Caco-2 (cell line): ENCODE measurements at regions not wholly inside any gene's neighbourhood (a gene's known extent, or its start where the extent isn't known, plus 50 kb on each side); places are given as distances from the start of the nearest gene placed in this dataset.

Experiments used
- BruUV-seq: library from RNA; stranded (reverse); fragments of 400-500 nt; replicated peaks from 2 replicates; lab custom pipeline; 2021; lab: Mats Ljungman, UMichigan
- CTCF ChIA-PET: fragments of 300-600 bp; sonication (Branson Sonifier 250); formaldehyde crosslinking; loops from one replicate; lab custom pipeline; 2022; ENCODE audit warnings: antibody characterized with exemption; lab: Charles Lee
- POLR2A ChIA-PET: fragments of 300-600 bp; sonication (Branson Sonifier 250); formaldehyde crosslinking; loops from one replicate; lab custom pipeline; 2022; ENCODE audit warnings: antibody characterized with exemption; lab: Charles Lee
- DNase-seq, 2 experiments: peaks; one replicate each; pipeline versions ENCODE4 v3.0.0 to v3.0.0-alpha.2; 2020 to 2022
- H3K27me3 ChIP-seq: replicated peaks from 2 replicates; pipeline ENCODE4 v1.6.0; 2011; ENCODE audit warnings: low read length; ENCODE audit not compliant: control insufficient read depth, insufficient read depth
- H3K36me3 ChIP-seq: 2 replicates; pipeline ENCODE4 v1.5.1; 2011; ENCODE audit warnings: low read length; ENCODE audit not compliant: control insufficient read depth, insufficient read depth
- H3K4me1 ChIP-seq: fragments of 250-450 bp; sonication (Bioruptor Pico); 2 replicates; pipeline ENCODE4 v1.5.1; 2020; ENCODE audit warnings: mild to moderate bottlenecking
- H3K4me3 ChIP-seq: 2 replicates; pipeline ENCODE4 v1.5.1; 2011; ENCODE audit warnings: low read depth, mild to moderate bottlenecking, control low read depth, low read length
- H3K9me3 ChIP-seq: fragments of 250-450 bp; sonication (Bioruptor Pico); 2 replicates; pipeline ENCODE4 v1.5.1; 2020; ENCODE audit warnings: mild to moderate bottlenecking, moderate library complexity
- H3K27ac Mint-ChIP-seq: one replicate; pipeline ENCODE4 v1.8.0; 2022; ENCODE audit warnings: mixed read lengths; ENCODE audit not compliant: unreplicated experiment
- H3K27me3 Mint-ChIP-seq: one replicate; pipeline ENCODE4 v1.8.0; 2022; ENCODE audit warnings: mixed read lengths; ENCODE audit not compliant: insufficient read depth, unreplicated experiment
- H3K36me3 Mint-ChIP-seq: one replicate; pipeline ENCODE4 v1.8.0; 2022; ENCODE audit warnings: mild to moderate bottlenecking, mixed read lengths; ENCODE audit not compliant: insufficient read depth, unreplicated experiment
- H3K4me1 Mint-ChIP-seq: one replicate; pipeline ENCODE4 v1.8.0; 2022; ENCODE audit warnings: low read depth, mixed read lengths; ENCODE audit not compliant: unreplicated experiment
- H3K4me3 Mint-ChIP-seq: one replicate; pipeline ENCODE4 v1.8.0; 2022; ENCODE audit warnings: mild to moderate bottlenecking, moderate library complexity, mixed read lengths; ENCODE audit not compliant: unreplicated experiment
- H3K9me3 Mint-ChIP-seq: one replicate; pipeline ENCODE4 v1.8.0; 2022; ENCODE audit warnings: mixed read lengths; ENCODE audit not compliant: unreplicated experiment
- intact Hi-C: fragments of 100-400 bp; cut with micrococcal nuclease; formaldehyde crosslinking; loops from one replicate; pipeline ENCODE4 v1.10.0; 2022; ENCODE audit not compliant: unreplicated experiment
- TF ChIP-seq, protein P1 (sequence below), 2 experiments: fragments of 200-600 bp in 1 of 2; IDR thresholded peaks; 1 replicate in 1 of 2; 2 replicates in 1 of 2; pipeline versions ENCODE4 v1.5.1 to v1.8.0; 2011 to 2022; ENCODE audit warnings: antibody characterized with exemption in 1 of 2, control low read depth in 1 of 2, inconsistent platforms in 1 of 2, low read depth in 1 of 2, low read length in 1 of 2, mild to moderate bottlenecking in 1 of 2, moderate library complexity in 1 of 2; ENCODE audit not compliant: insufficient read depth in 1 of 2, severe bottlenecking in 1 of 2, unreplicated experiment in 1 of 2

- Mint-ChIP-seq H3K27me3 (no peaks in the 10 kb centered on the region), H3K4me1 (no peaks in the 10 kb centered on the region), H3K4me3 (no peak overlapping the region), H3K36me3 (no peaks in the 10 kb centered on the region), H3K27ac (no peak overlapping the region), H3K9me3 (no peaks in the 10 kb centered on the region)
- H3K9me3 ChIP-seq: no peaks in the 10 kb centered on the region
- POLR2A ChIA-PET: no interaction called here
- intact Hi-C loops: no loop called here
- BruUV-seq: no TSS peak
- CTCF ChIA-PET: no interaction called here
- no peaks in the 10 kb centered on the region for H3K27me3 ChIP-seq
- no peaks in the 10 kb centered on the region for H3K36me3 ChIP-seq
- no peak for DNase-seq
- no peaks in the 10 kb centered on the region for H3K4me1 ChIP-seq
- no peak overlapping the region for H3K4me3 ChIP-seq
- TF ChIP-seq, protein P1, sequence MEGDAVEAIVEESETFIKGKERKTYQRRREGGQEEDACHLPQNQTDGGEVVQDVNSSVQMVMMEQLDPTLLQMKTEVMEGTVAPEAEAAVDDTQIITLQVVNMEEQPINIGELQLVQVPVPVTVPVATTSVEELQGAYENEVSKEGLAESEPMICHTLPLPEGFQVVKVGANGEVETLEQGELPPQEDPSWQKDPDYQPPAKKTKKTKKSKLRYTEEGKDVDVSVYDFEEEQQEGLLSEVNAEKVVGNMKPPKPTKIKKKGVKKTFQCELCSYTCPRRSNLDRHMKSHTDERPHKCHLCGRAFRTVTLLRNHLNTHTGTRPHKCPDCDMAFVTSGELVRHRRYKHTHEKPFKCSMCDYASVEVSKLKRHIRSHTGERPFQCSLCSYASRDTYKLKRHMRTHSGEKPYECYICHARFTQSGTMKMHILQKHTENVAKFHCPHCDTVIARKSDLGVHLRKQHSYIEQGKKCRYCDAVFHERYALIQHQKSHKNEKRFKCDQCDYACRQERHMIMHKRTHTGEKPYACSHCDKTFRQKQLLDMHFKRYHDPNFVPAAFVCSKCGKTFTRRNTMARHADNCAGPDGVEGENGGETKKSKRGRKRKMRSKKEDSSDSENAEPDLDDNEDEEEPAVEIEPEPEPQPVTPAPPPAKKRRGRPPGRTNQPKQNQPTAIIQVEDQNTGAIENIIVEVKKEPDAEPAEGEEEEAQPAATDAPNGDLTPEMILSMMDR (IDR thresholded peaks at IDR 0.05; ENCODE audit: insufficient read depth in 1 of 2, low read depth in 1 of 2, low read length in 1 of 2, severe bottlenecking in 1 of 2, unreplicated experiment in 1 of 2): no peak
Observed at GRCh38 chr5:120256376-120256775, 207.7 kb upstream of the PRR16 start.

DNA sequence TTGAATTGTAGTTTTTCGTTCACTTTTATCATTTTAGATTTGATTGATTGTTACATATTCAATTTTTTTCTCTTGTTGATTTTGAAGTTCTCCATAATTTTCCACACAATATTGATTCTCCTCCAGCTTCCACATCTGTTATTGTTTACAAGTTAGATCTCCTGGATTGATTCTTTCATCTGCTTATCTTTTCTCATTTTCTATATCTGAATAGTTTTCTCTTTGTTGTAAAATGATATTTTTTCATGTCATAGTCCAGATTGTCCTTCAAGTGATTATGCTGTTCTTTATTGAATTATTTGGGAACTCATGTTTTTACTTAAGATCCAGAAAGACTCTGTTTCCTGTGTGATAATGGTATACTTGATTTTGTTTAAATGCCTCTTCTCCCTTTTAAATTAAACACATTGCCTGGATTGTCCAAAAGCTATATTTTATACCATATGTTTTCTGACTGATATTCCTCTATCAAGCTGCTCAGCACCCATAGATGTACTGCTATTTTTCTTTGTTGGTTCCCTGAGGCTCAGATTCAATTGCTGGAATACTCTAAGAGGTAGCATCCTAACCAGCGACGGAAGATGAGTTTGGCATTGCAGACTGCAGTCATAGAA is 206.6 kb upstream of the PRR16 start:
- no peaks in the 10 kb centered on the region for H3K4me1 Mint-ChIP-seq
- H3K4me3 ChIP-seq: no peak overlapping the region
- H3K27ac Mint-ChIP-seq: no peak overlapping the region
- no peaks in the 10 kb centered on the region for H3K9me3 Mint-ChIP-seq
- H3K27me3 ChIP-seq: no peaks in the 10 kb centered on the region
- ChIA-PET CTCF (no interaction called here), POLR2A (no interaction called here)
- TF ChIP-seq, protein P1 (IDR thresholded peaks at IDR 0.05; ENCODE audit: insufficient read depth in 1 of 2, low read depth in 1 of 2, low read length in 1 of 2, severe bottlenecking in 1 of 2, unreplicated experiment in 1 of 2): no peak
- intact Hi-C loops: no loop called here
- no peaks in the 10 kb centered on the region for H3K36me3 ChIP-seq
- DNase-seq: no peak
- H3K9me3 ChIP-seq: no peaks in the 10 kb centered on the region
- H3K4me1 ChIP-seq: no peaks in the 10 kb centered on the region
- H3K4me3 Mint-ChIP-seq: no peak overlapping the region
- BruUV-seq: no TSS peak
- H3K27me3 Mint-ChIP-seq: no peaks in the 10 kb centered on the region
- H3K36me3 Mint-ChIP-seq: no peaks in the 10 kb centered on the region

DNA sequence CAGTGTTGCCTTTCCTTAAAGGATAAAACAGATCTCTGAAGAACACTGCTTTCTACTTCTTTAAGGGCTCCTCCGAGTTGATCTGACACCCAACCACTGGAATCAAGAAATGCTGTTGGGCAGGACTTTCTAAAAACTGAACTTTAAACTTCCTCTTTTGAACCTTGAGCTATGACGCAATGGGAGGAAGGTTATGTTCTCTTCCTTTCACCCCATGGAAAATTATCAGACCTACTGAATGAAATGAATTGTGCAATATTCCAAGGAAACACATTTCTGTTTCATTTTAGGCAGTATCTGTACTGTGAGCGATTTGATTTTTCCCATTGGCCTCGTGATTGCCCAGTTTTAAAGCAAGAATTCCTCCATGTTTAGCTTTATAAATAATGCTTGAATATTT is 206.0 kb upstream of the PRR16 start:
- DNase-seq: no peak
- Histone ChIP-seq H3K9me3 (no peaks in the 10 kb centered on the region), H3K27me3 (no peaks in the 10 kb centered on the region), H3K4me3 (no peak overlapping the region), H3K36me3 (no peaks in the 10 kb centered on the region), H3K4me1 (no peaks in the 10 kb centered on the region)
- H3K36me3 Mint-ChIP-seq: no peaks in the 10 kb centered on the region
- ChIA-PET POLR2A (no interaction called here), CTCF (no interaction called here)
- no peak overlapping the region for H3K27ac Mint-ChIP-seq
- H3K27me3 Mint-ChIP-seq: no peaks in the 10 kb centered on the region
- no peak overlapping the region for H3K4me3 Mint-ChIP-seq
- BruUV-seq: no TSS peak
- no peaks in the 10 kb centered on the region for H3K4me1 Mint-ChIP-seq
- intact Hi-C loops: no loop called here
- H3K9me3 Mint-ChIP-seq: no peaks in the 10 kb centered on the region
- TF ChIP-seq, protein P1 (IDR thresholded peaks at IDR 0.05; ENCODE audit: insufficient read depth in 1 of 2, low read depth in 1 of 2, low read length in 1 of 2, severe bottlenecking in 1 of 2, unreplicated experiment in 1 of 2): no peak
